Lung (tissue), 11 donors: ENCODE measurements at regions not wholly inside any gene's neighbourhood (a gene's known extent, or its start where the extent isn't known, plus 50 kb on each side); places are given as distances from the start of the nearest gene placed in this dataset.

ENCODE experiments used
- ATAC-seq: fragments of 200-7000 bp; cut with Tn5 transposase; one replicate; pipeline ENCODE4 v1.9.1; 2020; ENCODE audit warnings: moderate number of reproducible peaks; ENCODE audit not compliant: insufficient read depth, low FRiP score
- DNase-seq, 3 donors: peaks; one replicate each; pipeline ENCODE4 v3.0.0-alpha.2; 2013 to 2017
- H3K27ac ChIP-seq, 2 donors: one replicate each; pipeline ENCODE4 v1.5.1; 2013; ENCODE audit warnings: mild to moderate bottlenecking in 2 of 2, moderate library complexity in 2 of 2, control low read depth in 1 of 2, inconsistent platforms in 1 of 2, low read depth in 1 of 2, low read length in 1 of 2
- H3K27me3 ChIP-seq, 3 donors: one replicate each; pipeline ENCODE4 v1.5.1; 2013; ENCODE audit warnings: low read length in 2 of 3; ENCODE audit not compliant: control insufficient read depth in 3 of 3, insufficient read depth in 3 of 3
- H3K36me3 ChIP-seq, 4 donors: one replicate each; pipeline ENCODE4 v1.5.1; 2013; ENCODE audit warnings: low read length in 4 of 4, mild to moderate bottlenecking in 1 of 4, moderate library complexity in 1 of 4; ENCODE audit not compliant: control insufficient read depth in 4 of 4, insufficient read depth in 4 of 4
- H3K4me1 ChIP-seq, 5 donors: one replicate each; pipeline ENCODE4 v1.5.1; 2013; ENCODE audit warnings: low read length in 5 of 5, mild to moderate bottlenecking in 2 of 5, moderate library complexity in 1 of 5; ENCODE audit not compliant: control insufficient read depth in 5 of 5, insufficient read depth in 5 of 5
- H3K4me3 ChIP-seq: one replicate; pipeline ENCODE4 v1.5.1; 2013; ENCODE audit warnings: mild to moderate bottlenecking, control low read depth, moderate library complexity
- H3K9ac ChIP-seq, 2 donors: one replicate each; pipeline ENCODE4 v1.5.1; 2013; ENCODE audit warnings: low read length in 2 of 2, control low read depth in 1 of 2; ENCODE audit not compliant: insufficient read depth in 1 of 2
- H3K9me3 ChIP-seq, 4 donors: one replicate each; pipeline ENCODE4 v1.5.1; 2013; ENCODE audit warnings: low read length in 3 of 4, mild to moderate bottlenecking in 1 of 4, moderate library complexity in 1 of 4; ENCODE audit not compliant: control insufficient read depth in 4 of 4, insufficient read depth in 3 of 4
- WGBS, 2 donors: extraction: QIAGEN DNeasy Blood & Tissue Kit; methylation state at CpG; one replicate each; pipeline ENCODE4 v1.1.7; 2013; 5-methylcytosine and 5-hydroxymethylcytosine counted together
- TF ChIP-seq, protein P1 (sequence below): IDR thresholded peaks from 2 replicates; pipeline ENCODE4 v1.5.1; 2012; ENCODE audit warnings: mild to moderate bottlenecking; ENCODE audit errors: control extremely low read depth, extremely low read depth
- donor health status: control.
- donor health status: control.
- donor health status: Bipolar disorder and iron deficiency.
- donor health status: healthy.
- donor health status: DM: yes; HTN: yes; CAD: no.

DNA sequence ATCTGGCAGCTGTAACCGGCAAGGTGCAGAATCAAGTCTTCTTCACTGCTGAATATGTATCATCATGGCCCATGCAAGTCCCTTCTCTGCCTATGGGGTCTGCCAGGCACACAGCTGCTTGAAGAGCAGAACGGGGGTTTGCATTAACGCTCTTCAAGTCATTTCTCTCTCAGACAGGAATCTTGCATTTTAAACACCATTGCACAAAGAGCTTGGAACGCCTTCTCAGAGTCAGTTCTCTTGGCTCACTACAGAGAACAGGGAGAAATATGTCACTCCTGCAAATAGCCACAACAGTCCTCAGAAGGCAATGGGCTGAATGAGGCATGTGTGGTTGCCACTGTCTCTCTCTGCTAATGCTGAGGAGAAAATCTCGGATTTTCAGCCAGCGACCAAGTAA, 2173.5 kb upstream of the PIK3C3 start:
- H3K4me1 ChIP-seq = peaks cover 0 to 20% (median 16%) of the 10 kb centered on the region in 5 donors
- DNase-seq (peak; percentile 20 to 75 (median 51)), ATAC-seq (no peak)
- no peaks in the 10 kb centered on the region for H3K36me3 ChIP-seq
- no peak overlapping the region for H3K27ac ChIP-seq
- H3K4me3 ChIP-seq = no peak overlapping the region
- WGBS, 2 donors = 81 to 87% methylated on average over 6 of the region's 6 CpGs
- H3K9ac ChIP-seq = no peak overlapping the region
- TF ChIP-seq, protein P1, sequence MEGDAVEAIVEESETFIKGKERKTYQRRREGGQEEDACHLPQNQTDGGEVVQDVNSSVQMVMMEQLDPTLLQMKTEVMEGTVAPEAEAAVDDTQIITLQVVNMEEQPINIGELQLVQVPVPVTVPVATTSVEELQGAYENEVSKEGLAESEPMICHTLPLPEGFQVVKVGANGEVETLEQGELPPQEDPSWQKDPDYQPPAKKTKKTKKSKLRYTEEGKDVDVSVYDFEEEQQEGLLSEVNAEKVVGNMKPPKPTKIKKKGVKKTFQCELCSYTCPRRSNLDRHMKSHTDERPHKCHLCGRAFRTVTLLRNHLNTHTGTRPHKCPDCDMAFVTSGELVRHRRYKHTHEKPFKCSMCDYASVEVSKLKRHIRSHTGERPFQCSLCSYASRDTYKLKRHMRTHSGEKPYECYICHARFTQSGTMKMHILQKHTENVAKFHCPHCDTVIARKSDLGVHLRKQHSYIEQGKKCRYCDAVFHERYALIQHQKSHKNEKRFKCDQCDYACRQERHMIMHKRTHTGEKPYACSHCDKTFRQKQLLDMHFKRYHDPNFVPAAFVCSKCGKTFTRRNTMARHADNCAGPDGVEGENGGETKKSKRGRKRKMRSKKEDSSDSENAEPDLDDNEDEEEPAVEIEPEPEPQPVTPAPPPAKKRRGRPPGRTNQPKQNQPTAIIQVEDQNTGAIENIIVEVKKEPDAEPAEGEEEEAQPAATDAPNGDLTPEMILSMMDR = no peak
- H3K27me3 ChIP-seq = no peaks in the 10 kb centered on the region
- H3K9me3 ChIP-seq = no peaks in the 10 kb centered on the region

DNA sequence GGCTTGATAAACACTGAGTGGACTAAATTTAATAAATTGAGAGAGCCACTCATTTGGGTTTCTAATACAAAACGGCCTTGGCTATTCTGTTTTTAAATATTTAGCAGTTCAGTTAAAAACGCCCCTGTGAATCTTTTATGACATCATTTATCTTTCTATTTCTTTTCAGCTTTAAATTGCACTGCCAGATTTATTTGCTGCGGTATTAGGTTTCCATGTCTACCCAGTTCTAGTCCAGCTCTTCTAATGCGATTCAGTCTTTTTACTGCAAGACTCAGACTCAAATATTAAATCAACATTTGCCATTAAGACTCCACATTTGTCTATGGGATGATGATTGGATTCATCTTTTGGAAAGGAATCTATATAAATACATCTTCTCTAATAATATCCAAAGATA, 2174.3 kb upstream of the PIK3C3 start:
- no peak for DNase-seq
- TF ChIP-seq, protein P1 = no peak
- 85 to 95% methylated on average over 4 of the region's 4 CpGs for WGBS, 2 donors
- peaks cover 0 to 20% (median 16%) of the 10 kb centered on the region in 5 donors for H3K4me1 ChIP-seq
- H3K9me3 ChIP-seq = no peaks in the 10 kb centered on the region
- no peaks in the 10 kb centered on the region for H3K36me3 ChIP-seq
- H3K4me3 ChIP-seq = no peak overlapping the region
- H3K9ac ChIP-seq = no peak overlapping the region
- H3K27ac ChIP-seq = no peak overlapping the region
- ATAC-seq = no peak
- H3K27me3 ChIP-seq = no peaks in the 10 kb centered on the region

DNA sequence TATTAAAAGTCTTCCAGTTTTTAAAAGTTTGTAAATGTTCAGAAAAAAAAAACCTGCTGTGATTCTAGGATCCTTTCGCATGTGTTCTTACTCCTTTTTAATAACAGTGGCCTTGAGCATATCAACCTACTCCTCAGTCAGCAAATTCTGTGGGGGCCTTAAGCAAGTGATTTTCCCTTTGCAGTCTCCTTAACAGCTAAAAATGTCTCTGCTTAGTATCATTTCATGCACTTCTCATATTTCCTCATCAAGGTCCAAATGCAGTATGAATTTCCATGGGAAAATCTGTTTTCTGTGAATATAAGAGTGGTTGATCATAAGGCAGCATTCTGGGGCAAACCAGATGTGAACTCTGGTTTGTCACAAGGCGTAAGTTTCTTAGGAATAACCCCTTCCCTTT, 2175.1 kb upstream of the PIK3C3 start:
- Histone ChIP-seq H3K4me3 (no peak overlapping the region), H3K36me3 (no peaks in the 10 kb centered on the region), H3K27me3 (no peaks in the 10 kb centered on the region), H3K9ac (no peak overlapping the region), H3K27ac (no peak overlapping the region), H3K4me1 (peaks cover 0 to 24% (median 16%) of the 10 kb centered on the region in 5 donors), H3K9me3 (no peaks in the 10 kb centered on the region)
- DNase-seq (no peak), ATAC-seq (no peak)
- TF ChIP-seq, protein P1 = no peak
- 92 to 97% methylated on average over 2 of the region's 2 CpGs for WGBS, 2 donors

DNA sequence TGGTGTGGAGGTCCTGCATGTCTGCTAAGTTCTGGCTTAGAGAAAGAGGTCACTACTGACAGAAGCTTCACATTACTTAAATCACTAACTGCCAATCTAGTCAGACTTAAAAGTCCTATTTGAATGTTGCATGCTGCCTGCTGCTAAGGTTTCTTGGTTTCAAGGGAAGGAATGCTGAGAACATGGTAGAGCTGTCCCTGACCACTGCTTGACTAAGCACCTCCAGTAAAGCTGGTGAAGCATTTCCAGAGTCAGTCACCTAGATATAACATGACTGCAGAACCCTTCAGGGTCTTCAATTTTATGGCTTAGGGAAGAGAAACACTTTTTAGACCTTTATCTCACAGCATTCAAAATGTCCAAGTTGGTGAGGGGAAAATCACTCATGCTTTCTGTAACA, 2178.3 kb upstream of the PIK3C3 start:
- no peak overlapping the region for H3K9ac ChIP-seq
- H3K27ac ChIP-seq = no peak overlapping the region
- no peak for ATAC-seq
- no peaks in the 10 kb centered on the region for H3K36me3 ChIP-seq
- no peak overlapping the region for H3K4me3 ChIP-seq
- H3K4me1 ChIP-seq = peaks cover 0 to 14% (median 9%) of the 10 kb centered on the region in 5 donors
- TF ChIP-seq, protein P1 = no peak
- H3K9me3 ChIP-seq = no peaks in the 10 kb centered on the region
- DNase-seq = no peak
- H3K27me3 ChIP-seq = no peaks in the 10 kb centered on the region
